Stimulated activated CD8-positive, alpha-beta memory T cell treated with anti-CD3 and anti-CD28 coated beads, Interleukin-15, amount 100 ng/mL, for 4 hours (primary cell): ENCODE measurements at regions not wholly inside any gene's neighbourhood (a gene's known extent, or its start where the extent isn't known, plus 50 kb on each side); places are given as distances from the start of the nearest gene placed in this dataset.
A peak's percentile ranks its signal among the peaks of the same experiment; 100 is the strongest.

ENCODE experiments used
- DNase-seq, 2 donors: peaks; one replicate each; pipeline ENCODE4 v3.0.0-alpha.2; 2020; ENCODE audit warnings: low read depth in 2 of 2

DNA sequence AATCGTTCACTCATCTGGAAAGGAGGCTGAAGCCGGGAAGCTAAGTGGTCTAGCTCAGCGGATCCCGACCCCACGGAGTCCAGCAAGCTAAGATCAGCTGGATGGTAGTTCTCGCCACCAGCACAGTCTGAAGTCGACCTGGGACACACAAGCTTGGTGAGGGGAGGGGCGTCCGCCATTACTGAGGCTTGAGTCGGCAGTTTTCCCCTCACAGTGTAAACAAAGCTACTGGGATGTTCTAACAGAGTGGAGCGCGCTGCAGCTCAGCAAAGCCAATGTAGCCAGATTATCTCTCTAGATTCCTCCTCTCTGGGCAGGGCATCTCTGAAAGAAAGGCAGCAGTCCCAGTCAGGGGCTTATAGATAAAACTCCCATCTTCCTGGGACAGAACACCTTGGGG lies 555.4 kb downstream of the BCOR start:
- no peak for DNase-seq

- DNase-seq: no peak
These were observed 546.9 kb downstream of the BCOR start for GRCh38 chrX:39550795-39551361.

DNA sequence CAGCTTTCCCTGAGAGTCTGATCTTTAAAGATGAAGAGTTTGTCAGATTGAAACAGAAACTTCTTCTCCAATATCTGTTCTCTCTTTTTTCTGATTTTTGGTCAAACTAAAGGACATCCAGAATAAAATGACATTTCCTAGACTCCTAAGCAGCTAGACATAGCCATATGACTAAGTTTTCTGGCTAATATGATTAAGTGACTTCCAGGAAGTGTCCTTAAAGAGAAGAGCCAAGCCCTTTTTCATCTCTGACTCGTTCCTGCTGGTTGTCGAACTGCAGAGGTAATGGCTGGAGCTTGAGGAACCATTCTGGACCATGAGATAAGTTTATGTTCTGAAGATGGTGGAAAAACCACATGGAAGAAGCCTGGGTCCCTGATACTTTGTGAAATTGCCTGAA lies 546.0 kb downstream of the BCOR start:
- DNase-seq: no peak

GRCh38 chrX:39555431-39555830 lies 542.3 kb downstream of the BCOR start:
- DNase-seq: no peak

GRCh38 chrX:39556056-39556455 lies 541.7 kb downstream of the BCOR start:
- DNase-seq: no peak

GRCh38 chrX:39559229-39559628 lies 538.5 kb downstream of the BCOR start:
- no peak for DNase-seq

DNA sequence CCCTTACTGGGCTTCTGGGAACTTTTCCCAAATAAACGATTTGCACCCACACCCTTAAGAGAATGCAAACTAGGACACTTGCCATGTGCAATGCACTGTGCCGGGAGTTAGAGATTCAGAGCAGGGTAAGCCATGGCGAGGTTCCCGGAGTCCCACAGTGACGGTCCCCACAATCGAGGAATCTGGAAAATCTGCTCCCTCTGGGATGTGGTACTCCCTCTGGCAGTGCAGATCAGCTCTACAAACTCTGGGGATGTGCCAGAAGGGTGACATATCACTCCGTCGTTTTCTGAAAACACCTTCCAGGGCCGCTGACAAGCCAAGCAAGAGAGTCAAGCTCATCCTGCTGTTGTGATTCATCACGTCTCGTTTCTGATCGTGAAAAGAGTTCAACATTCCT lies 537.5 kb downstream of the BCOR start:
- DNase-seq: no peak

- DNase-seq: no peak
These were observed 534.6 kb downstream of the BCOR start for GRCh38 chrX:39563178-39563577.

GRCh38 chrX:39564751-39565150 lies 533.0 kb downstream of the BCOR start:
- no peak for DNase-seq

- DNase-seq: no peak
These were observed 523.6 kb downstream of the BCOR start for GRCh38 chrX:39574178-39574577.

DNA sequence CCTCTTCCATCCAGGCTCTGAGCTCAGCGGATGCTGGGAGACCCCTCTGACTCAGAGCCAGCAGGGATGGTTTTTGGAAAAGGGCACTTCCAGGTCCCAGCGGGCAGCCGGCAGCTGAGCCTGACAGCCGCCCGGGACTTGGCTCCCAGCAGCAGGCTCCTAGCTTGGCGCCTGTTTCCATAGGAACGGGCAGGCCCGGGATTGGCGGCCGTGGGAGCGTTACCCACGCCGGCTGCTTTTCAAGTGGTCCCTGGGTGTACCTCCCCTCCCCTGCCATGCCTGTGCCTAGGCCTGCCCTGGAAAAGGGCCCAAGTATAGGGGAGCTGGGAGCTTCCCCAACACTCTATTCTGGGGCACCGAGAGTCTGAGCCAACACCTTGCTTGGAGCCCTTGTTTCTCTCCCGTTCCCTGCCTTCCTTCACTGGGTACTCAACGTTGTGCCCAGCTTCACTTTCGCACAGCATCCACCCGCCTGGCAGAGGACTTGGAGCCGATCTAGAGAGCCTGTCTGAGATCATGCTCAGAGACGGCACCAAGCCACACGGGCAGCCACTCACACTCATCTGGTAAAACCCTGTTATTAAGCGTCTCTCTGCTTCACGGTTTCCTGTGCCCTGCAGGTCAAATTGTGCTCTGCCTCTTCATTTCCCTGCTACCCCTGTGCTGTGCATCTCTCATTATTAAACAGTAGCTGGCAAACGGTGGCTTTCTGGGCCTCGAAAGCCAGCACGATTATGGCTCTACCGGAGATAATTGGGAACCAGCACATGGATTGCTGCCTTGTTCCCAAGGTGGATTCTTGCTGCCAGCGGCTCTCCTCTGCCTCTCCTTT lies 521.5 kb downstream of the BCOR start:
- DNase-seq: no peak

- no peak for DNase-seq
These were observed 520.4 kb downstream of the BCOR start for GRCh38 chrX:39577206-39577984.

GRCh38 chrX:39577985-39578869 lies 519.5 kb downstream of the BCOR start:
- DNase-seq: peak in 1 of 2 donors; percentile 13

GRCh38 chrX:39580043-39580442 lies 517.7 kb downstream of the BCOR start:
- DNase-seq: no peak

GRCh38 chrX:39581411-39581810 lies 516.3 kb downstream of the BCOR start:
- no peak for DNase-seq

DNA sequence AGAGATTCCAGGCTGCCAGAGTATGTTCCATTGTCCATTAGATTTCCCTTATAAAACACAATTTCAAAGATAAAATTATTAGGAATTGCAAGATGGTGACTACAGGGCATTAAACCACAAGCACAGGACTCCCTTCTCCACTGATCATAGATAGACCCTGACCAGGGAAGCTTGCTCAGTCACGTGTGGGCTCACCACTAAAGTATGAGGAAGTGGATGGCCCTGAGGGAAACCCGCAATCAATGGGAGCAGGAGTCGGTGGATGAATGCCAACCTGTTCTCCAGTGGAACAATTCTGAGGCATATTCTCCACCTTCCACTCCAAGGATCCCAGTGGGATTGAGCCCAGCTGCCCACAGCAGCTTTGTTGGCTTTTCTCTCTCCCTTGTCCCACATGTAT lies 515.7 kb downstream of the BCOR start:
- no peak for DNase-seq

GRCh38 chrX:39582976-39583375 lies 514.8 kb downstream of the BCOR start:
- no peak for DNase-seq

GRCh38 chrX:39585808-39586207 lies 511.9 kb downstream of the BCOR start:
- no peak for DNase-seq

DNA sequence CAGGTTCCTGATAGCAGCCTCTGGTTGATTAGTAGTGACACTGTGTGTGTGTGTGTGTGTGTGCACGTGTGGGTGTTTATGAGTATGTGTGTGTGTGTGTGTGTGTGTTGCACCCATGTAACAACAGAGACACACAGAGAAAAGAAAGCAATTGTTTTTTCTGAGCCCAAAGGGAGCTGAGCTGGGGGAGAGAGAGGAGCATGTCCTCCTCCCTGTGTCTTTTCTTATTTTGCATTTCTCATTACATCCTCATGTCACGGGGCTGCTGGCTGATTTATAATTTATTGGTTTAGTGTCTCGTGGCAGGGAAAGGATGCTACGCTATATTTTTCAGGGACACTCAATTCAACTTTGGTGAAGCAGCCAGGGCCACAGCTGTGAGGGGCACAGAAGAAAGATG lies 511.4 kb downstream of the BCOR start:
- no peak for DNase-seq

GRCh38 chrX:39591099-39591498 lies 506.7 kb downstream of the BCOR start:
- no peak for DNase-seq

GRCh38 chrX:39592776-39593175 lies 505.0 kb downstream of the BCOR start:
- DNase-seq: no peak

DNA sequence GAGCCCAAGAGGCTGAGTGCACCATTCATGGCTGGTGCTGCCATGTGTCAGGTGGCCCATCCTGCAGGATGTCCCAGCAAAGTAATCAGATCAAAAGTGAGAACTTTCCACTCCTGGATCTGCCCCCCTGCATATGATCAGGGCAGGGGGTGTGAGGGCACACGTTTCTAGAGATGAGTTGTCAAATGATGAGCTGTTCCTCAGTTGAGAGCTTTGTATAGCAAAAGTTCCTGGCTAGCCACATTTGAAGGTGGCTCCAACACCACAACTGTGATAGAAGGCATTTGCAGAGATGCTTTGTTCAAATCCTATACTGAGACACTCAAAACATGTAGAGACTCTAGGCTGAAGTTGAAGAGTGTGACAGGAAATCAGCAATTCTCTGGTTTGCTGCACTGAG lies 501.8 kb downstream of the BCOR start:
- no peak for DNase-seq
